Peyer's patch (tissue), 4 donors: ENCODE measurements at regions not wholly inside any gene's neighbourhood (a gene's known extent, or its start where the extent isn't known, plus 50 kb on each side); places are given as distances from the start of the nearest gene placed in this dataset.

Source experiments
- DNase-seq, 3 donors: peaks; one replicate each; pipeline ENCODE4 v3.0.0-alpha.2; 2017 to 2019
- H3K27ac ChIP-seq, 4 donors: fragments of 200-600 bp; sonication (generic); one replicate each; pipeline ENCODE4 v1.5.1; 2016 to 2019
- H3K27me3 ChIP-seq, 2 donors: fragments of 200-600 bp; sonication (generic); one replicate each; pipeline ENCODE4 v1.5.1; 2019
- H3K36me3 ChIP-seq, 3 donors: fragments of 200-600 bp; sonication (generic); one replicate each; pipeline ENCODE4 v1.5.1; 2016 to 2019
- H3K4me1 ChIP-seq, 4 donors: fragments of 200-600 bp; sonication (generic); one replicate each; pipeline ENCODE4 v1.5.1; 2016 to 2019
- H3K4me3 ChIP-seq, 4 donors: fragments of 200-600 bp; sonication (generic); 1 replicate in 3 of 4; 2 replicates in 1 of 4; pipeline ENCODE4 v1.5.1; 2016 to 2019; ENCODE audit warnings: mild to moderate bottlenecking in 1 of 4
- H3K9me3 ChIP-seq, 4 donors: fragments of 200-600 bp; sonication (generic); one replicate each; pipeline ENCODE4 v1.5.1; 2016 to 2019; ENCODE audit warnings: mild to moderate bottlenecking in 1 of 4
- CTCF ChIP-seq, 6 experiments: fragments of 450-650 bp in 4 of 6; fragments of 200-600 bp in 2 of 6; sonication (generic) in 1 of 6; IDR thresholded peaks; one replicate each; pipeline ENCODE4 v1.5.1; 2017 to 2019; ENCODE audit warnings: antibody characterized with exemption in 6 of 6, mild to moderate bottlenecking in 3 of 6, moderate library complexity in 1 of 6
- POLR2A ChIP-seq, 2 donors: fragments of 450-650 bp; IDR thresholded peaks; one replicate each; pipeline ENCODE4 v1.5.1; 2017; ENCODE audit warnings: antibody characterized with exemption in 2 of 2, mild to moderate bottlenecking in 2 of 2, moderate library complexity in 2 of 2

GRCh38 chr5:152086668-152087067 is 162.0 kb upstream of the GLRA1 start:
- DNase-seq, result no peak
- H3K27me3 ChIP-seq, result no peaks in the 10 kb centered on the region

GRCh38 chr5:152084476-152084875 is 159.8 kb upstream of the GLRA1 start:
- H3K27ac ChIP-seq, result no peak overlapping the region
- no peaks in the 10 kb centered on the region for H3K9me3 ChIP-seq
- H3K4me1 ChIP-seq, result no peaks in the 10 kb centered on the region
- H3K36me3 ChIP-seq, result no peaks in the 10 kb centered on the region
- TF ChIP-seq CTCF (IDR thresholded peaks at IDR 0.05) (no peak), POLR2A (IDR thresholded peaks at IDR 0.05) (no peak)
- H3K27me3 ChIP-seq, result no peaks in the 10 kb centered on the region
- no peak for DNase-seq
- no peak overlapping the region for H3K4me3 ChIP-seq

More at GRCh38 chr5:152086668-152087067, 162.0 kb upstream of the GLRA1 start:
- H3K4me1 ChIP-seq, result no peaks in the 10 kb centered on the region
- H3K4me3 ChIP-seq, result no peak overlapping the region
- no peak for TF ChIP-seq POLR2A (IDR thresholded peaks at IDR 0.05)
- TF ChIP-seq CTCF (IDR thresholded peaks at IDR 0.05), result no peak
- no peaks in the 10 kb centered on the region for H3K36me3 ChIP-seq
- H3K27ac ChIP-seq, result no peak overlapping the region
- H3K9me3 ChIP-seq, result no peaks in the 10 kb centered on the region

- no peaks in the 10 kb centered on the region for H3K27me3 ChIP-seq
- no peaks in the 10 kb centered on the region for H3K9me3 ChIP-seq
- no peaks in the 10 kb centered on the region for H3K4me1 ChIP-seq
- H3K4me3 ChIP-seq, result no peak overlapping the region
- DNase-seq, result no peak
- no peak overlapping the region for H3K27ac ChIP-seq
- no peak for TF ChIP-seq CTCF (IDR thresholded peaks at IDR 0.05)
- TF ChIP-seq POLR2A (IDR thresholded peaks at IDR 0.05), result no peak
- no peaks in the 10 kb centered on the region for H3K36me3 ChIP-seq
Measured at GRCh38 chr5:152083231-152083630, 158.6 kb upstream of the GLRA1 start.

GRCh38 chr5:152072091-152072490 is 147.4 kb upstream of the GLRA1 start:
- no peaks in the 10 kb centered on the region for H3K9me3 ChIP-seq
- DNase-seq, result no peak
- no peaks in the 10 kb centered on the region for H3K27me3 ChIP-seq
- no peaks in the 10 kb centered on the region for H3K4me1 ChIP-seq
- H3K4me3 ChIP-seq, result no peak overlapping the region
- H3K36me3 ChIP-seq, result no peaks in the 10 kb centered on the region
- no peak overlapping the region for H3K27ac ChIP-seq
- TF ChIP-seq POLR2A (IDR thresholded peaks at IDR 0.05) (no peak), CTCF (IDR thresholded peaks at IDR 0.05) (no peak)

GRCh38 chr5:152070591-152070990 is 145.9 kb upstream of the GLRA1 start:
- DNase-seq, result no peak

More at GRCh38 chr5:152070591-152070990, 145.9 kb upstream of the GLRA1 start:
- Histone ChIP-seq H3K27me3 (no peaks in the 10 kb centered on the region), H3K27ac (no peak overlapping the region), H3K36me3 (no peaks in the 10 kb centered on the region), H3K4me1 (no peaks in the 10 kb centered on the region), H3K9me3 (no peaks in the 10 kb centered on the region), H3K4me3 (no peak overlapping the region)
- no peak for TF ChIP-seq POLR2A (IDR thresholded peaks at IDR 0.05)
- TF ChIP-seq CTCF (IDR thresholded peaks at IDR 0.05), result no peak
